BJ (cell line): ENCODE measurements at regions not wholly inside any gene's neighbourhood (a gene's known extent, or its start where the extent isn't known, plus 50 kb on each side); places are given as distances from the start of the nearest gene placed in this dataset.
"Not testable (repeated sequence)": the region's sequence is repeated elsewhere in the genome, so short reads cannot be mapped to it uniquely, and the experiment has no call there.

Experiments
- CTCF ChIA-PET: fragments of 350-600 bp; formaldehyde crosslinking; extraction: SDS; loops from one replicate; lab custom pipeline; 2021; ENCODE audit warnings: antibody characterized with exemption, inconsistent platforms; lab: Yijun Ruan, JAX
- POLR2A ChIA-PET: fragments of 300-600 bp; sonication (Branson Sonifier 250); formaldehyde crosslinking; extraction: SDS; loops from one replicate; lab custom pipeline; 2021; ENCODE audit warnings: antibody characterized with exemption; lab: Charles Lee
- DNase-seq: peaks from one replicate; pipeline ENCODE4 v3.0.0-alpha.2; 2011; ENCODE audit warnings: low read depth
- H3K27me3 ChIP-seq: 2 replicates; pipeline ENCODE4 v1.6.0; 2011; ENCODE audit warnings: low read length; ENCODE audit not compliant: control insufficient read depth, insufficient read depth
- H3K36me3 ChIP-seq: 2 replicates; pipeline ENCODE4 v1.5.1; 2011; ENCODE audit warnings: low read length; ENCODE audit not compliant: control insufficient read depth, insufficient read depth
- H3K4me3 ChIP-seq: 2 replicates; pipeline ENCODE4 v1.5.1; 2011; ENCODE audit warnings: low read depth, mild to moderate bottlenecking, control low read depth, low read length
- TF ChIP-seq, protein P1 (sequence below): IDR thresholded peaks from 2 replicates; pipeline ENCODE4 v1.5.1; 2011; ENCODE audit warnings: low read depth, mild to moderate bottlenecking, control low read depth, inconsistent platforms, low read length, moderate library complexity; ENCODE audit not compliant: insufficient read depth

DNA sequence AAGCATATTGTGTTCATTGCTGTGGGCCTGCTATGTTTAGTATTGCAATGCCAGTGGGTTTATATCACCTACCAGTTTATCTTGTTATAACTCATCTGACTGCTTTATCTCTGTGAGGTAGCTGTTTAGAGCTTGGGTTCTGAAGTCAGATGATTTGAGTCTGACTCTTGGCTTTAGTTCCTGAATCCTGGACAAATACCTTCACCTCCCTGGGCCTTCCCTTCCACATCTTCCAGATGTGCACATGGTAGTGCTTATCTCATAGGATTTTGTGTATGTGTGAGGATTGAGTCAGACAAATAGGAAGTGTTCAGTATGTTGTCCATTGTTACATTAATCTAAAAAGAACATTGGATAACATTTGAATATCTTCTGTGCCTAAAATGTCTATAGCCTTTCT lies 63.5 kb upstream of the ANKRD10 start:
- no peak for DNase-seq
- no peaks in the 10 kb centered on the region for H3K36me3 ChIP-seq
- ChIA-PET CTCF (no interaction called here), POLR2A (no interaction called here)
- H3K27me3 ChIP-seq = peaks cover 2% of the 10 kb centered on the region
- TF ChIP-seq, protein P1, sequence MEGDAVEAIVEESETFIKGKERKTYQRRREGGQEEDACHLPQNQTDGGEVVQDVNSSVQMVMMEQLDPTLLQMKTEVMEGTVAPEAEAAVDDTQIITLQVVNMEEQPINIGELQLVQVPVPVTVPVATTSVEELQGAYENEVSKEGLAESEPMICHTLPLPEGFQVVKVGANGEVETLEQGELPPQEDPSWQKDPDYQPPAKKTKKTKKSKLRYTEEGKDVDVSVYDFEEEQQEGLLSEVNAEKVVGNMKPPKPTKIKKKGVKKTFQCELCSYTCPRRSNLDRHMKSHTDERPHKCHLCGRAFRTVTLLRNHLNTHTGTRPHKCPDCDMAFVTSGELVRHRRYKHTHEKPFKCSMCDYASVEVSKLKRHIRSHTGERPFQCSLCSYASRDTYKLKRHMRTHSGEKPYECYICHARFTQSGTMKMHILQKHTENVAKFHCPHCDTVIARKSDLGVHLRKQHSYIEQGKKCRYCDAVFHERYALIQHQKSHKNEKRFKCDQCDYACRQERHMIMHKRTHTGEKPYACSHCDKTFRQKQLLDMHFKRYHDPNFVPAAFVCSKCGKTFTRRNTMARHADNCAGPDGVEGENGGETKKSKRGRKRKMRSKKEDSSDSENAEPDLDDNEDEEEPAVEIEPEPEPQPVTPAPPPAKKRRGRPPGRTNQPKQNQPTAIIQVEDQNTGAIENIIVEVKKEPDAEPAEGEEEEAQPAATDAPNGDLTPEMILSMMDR = no peak
- no peak overlapping the region for H3K4me3 ChIP-seq

DNA sequence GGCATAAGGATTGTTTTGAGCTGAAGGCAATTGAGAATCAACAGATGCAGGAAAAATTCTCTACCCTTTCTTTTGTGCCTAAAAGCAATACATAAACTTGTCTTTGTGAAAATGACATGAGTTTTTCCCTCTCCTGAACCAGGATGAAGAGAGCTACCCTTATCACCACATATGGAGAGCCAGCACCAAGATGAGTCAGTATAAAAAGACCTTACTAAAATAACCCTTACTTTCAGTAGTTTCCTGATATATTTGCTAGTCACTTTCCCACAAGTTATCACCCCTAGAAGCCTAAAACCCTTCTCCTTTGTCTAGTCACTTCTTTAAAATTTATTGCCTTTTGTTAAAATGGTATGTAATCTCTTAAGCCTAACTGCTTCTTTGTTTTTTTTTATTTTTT lies 61.9 kb upstream of the ANKRD10 start:
- no peak for DNase-seq
- TF ChIP-seq, protein P1 = no peak

DNA sequence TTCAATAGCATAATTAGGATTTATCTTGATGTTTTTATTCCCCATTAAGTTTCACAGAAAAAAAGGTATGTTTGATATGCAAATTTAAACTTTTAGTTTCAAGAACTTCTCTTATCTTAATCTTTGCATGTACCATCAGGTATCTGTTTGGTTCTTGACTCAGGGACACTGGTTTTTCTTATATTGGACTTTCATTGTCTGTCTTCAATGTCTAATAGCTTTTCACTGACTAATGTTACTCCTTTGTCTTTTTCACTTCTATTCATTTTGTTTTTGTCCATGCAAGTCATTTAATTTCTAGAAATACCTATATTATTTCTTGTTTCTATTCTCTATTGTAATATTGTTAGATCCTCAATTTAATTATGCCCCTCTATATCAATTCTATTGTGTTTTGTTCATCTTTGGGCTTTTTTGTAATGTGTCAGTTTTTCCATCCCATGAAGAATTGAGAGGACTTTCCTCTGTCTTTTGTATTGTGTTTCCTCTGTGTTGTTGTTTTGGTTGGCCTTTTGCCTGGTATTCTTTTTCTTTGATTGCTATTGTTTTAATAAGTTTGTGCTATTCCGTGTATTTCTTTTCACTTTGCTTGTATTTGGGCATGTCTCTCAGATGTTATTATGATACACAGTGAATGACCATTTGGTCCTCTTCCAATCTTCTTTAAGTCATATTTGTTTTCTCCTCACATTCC lies 58.3 kb upstream of the ANKRD10 start:
- POLR2A ChIA-PET = no interaction called here
- TF ChIP-seq, protein P1 = no peak
- Histone ChIP-seq H3K27me3 (peaks cover 5% of the 10 kb centered on the region), H3K4me3 (no peak overlapping the region), H3K36me3 (no peaks in the 10 kb centered on the region)
- DNase-seq = no peak
- CTCF ChIA-PET = interaction anchor here (0.6 kb wide), 1 partner anchor 76 kb away, joined by 3 read pairs; no protein-coding TSS in a partner anchor

More for the DNA sequence above, 61.9 kb upstream of the ANKRD10 start:
- CTCF ChIA-PET = interaction anchor here (1.1 to 1.2 kb wide), 2 partner anchors 9 to 37 kb away, joined by 3 read pairs; no protein-coding TSS in a partner anchor
- H3K36me3 ChIP-seq = no peaks in the 10 kb centered on the region
- peaks cover 5% of the 10 kb centered on the region for H3K27me3 ChIP-seq
- H3K4me3 ChIP-seq = no peak overlapping the region
- POLR2A ChIA-PET = no interaction called here

DNA sequence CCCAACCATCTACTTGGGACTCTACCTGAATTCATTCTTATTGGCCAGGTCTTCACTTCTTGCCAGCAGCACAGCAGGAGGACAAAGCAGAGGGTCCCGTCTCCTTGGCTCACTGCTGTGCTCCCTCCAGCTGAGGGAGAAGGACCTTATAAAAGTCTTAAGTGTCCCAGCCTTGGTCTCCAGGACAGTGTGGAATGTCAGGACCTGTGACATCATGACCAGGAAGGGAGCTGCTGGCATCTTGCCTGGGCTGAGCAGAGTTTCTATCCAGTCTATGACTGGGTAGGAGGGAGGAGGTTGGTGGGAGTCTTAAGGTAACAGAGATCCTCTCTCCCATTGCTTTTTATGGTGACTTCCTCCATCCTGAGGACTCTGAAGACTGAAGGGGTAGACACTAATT lies 56.6 kb upstream of the ANKRD10 start:
- Histone ChIP-seq H3K27me3 (peaks cover 5% of the 10 kb centered on the region), H3K36me3 (no peaks in the 10 kb centered on the region), H3K4me3 (no peak overlapping the region)
- POLR2A ChIA-PET = no interaction called here
- no peak for DNase-seq
- TF ChIP-seq, protein P1 = no peak
- CTCF ChIA-PET = no interaction called here

DNA sequence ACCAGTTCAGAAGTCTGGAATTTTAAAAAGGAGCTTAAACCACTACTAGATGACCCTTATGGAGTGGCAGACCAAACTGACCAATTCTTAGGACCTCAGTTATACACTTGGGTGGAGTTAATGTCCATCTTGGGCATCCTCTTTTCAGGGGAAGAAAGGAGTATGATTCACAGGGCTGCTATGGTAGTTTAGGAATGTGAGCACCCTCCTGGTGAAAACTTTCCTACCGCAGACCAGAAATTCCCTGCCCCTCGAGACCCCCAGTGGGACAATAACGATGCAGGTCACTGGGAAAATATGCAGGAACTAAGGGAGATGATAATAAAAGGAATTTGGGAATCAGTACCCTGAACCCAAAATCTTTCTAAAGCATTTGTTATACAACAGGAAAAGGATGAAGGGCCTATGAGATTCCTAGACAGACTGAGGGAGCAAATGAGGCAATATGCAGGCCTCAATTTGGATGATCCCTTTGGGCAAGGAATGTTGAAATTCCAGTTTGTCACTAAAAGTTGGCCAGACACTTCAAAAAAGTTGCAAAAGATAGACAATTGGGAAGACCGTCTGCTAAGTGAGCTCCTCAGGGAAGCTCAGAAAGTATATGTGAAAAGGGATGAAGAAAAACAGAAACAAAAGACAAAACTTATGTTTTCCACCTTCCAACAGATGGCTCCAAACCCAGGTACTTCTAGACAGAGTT lies 52.4 kb upstream of the ANKRD10 start:
- H3K27me3 ChIP-seq, DNase-seq, H3K36me3 ChIP-seq, H3K4me3 ChIP-seq, CTCF ChIA-PET: not testable (repeated sequence)
- POLR2A ChIA-PET = interaction anchor here (0.6 kb wide), 1 partner anchor 92 kb away, joined by 4 read pairs; no protein-coding TSS in a partner anchor
